GM12892 (cell line): ENCODE measurements at regions not wholly inside any gene's neighbourhood (a gene's known extent, or its start where the extent isn't known, plus 50 kb on each side); places are given as distances from the start of the nearest gene placed in this dataset.

ENCODE experiments used
- DNase-seq: peaks from one replicate; pipeline ENCODE4 v3.0.0; 2011; ENCODE audit not compliant: insufficient read length
- FAIRE-seq: peaks from 2 replicates; lab custom pipeline; 2011; peaks lifted over from hg19 to GRCh38; lab: Jason Lieb, UNC
- POLR2A ChIP-seq: IDR thresholded peaks from 2 replicates; pipeline ENCODE4 v1.6.1; 2011; ENCODE audit warnings: low read depth, low read length, control low read depth
- POLR2AphosphoS5 ChIP-seq: IDR thresholded peaks from 2 replicates; pipeline ENCODE4 v1.6.1; 2011; ENCODE audit warnings: low read depth, low read length, control low read depth
- TAF1 ChIP-seq: IDR thresholded peaks from 2 replicates; pipeline ENCODE4 v1.6.1; 2011; ENCODE audit warnings: low read depth, mild to moderate bottlenecking, control low read depth, low read length, borderline replicate concordance

DNA sequence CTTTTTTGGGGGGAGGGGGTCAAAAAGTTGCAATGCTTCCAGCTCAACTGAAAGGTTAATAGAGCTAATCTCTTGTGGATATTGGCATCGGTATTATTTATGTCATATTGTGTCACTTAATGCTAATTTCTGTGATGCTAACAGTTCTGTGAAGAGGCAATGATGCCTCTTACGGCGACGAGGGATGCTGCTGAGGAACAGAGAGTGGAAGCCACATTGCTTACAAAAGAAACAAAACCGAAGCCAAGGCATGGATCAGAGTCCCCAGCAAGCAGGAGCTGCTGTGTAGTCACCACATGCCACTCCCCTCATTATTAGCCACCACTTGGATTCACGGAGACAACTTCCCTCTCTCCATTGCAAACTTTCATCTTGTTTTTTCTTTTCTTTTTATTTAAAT lies 536.5 kb upstream of the MGMT start:
- FAIRE-seq = no peak
- TF ChIP-seq TAF1 = no peak
- no peak for TF ChIP-seq POLR2AphosphoS5
- no peak for TF ChIP-seq POLR2A
- DNase-seq = no peak

- TF ChIP-seq POLR2AphosphoS5 = no peak
- TF ChIP-seq POLR2A = no peak
- no peak for TF ChIP-seq TAF1
Measured at GRCh38 chr10:128932071-128932820, 534.8 kb upstream of the MGMT start.

GRCh38 chr10:128934492-128934891 lies 532.5 kb upstream of the MGMT start:
- DNase-seq = no peak
- FAIRE-seq = no peak
- TF ChIP-seq TAF1 = no peak
- no peak for TF ChIP-seq POLR2AphosphoS5
- no peak for TF ChIP-seq POLR2A

More at GRCh38 chr10:128932071-128932820, 534.8 kb upstream of the MGMT start:
- FAIRE-seq = no peak
- no peak for DNase-seq

DNA sequence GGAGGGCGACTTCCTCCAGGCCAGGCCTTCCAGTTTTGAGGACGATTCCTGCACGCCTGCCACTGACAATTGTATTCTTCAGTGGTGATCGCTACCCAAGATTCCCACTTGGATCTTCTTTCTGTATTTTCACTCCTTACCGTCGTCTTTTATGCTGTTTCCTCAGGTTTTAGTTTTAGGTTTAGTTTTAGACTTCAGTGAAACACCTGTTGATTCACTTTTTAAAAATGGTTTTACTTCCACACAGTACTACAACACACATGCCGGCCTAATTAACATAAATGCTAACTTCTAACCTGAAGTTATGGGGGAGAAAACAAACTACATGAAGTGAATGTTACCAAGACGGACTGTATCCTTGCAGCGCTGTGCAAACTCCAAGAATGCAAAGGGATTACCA lies 530.6 kb upstream of the MGMT start:
- TF ChIP-seq POLR2A = no peak
- FAIRE-seq = no peak
- no peak for DNase-seq

DNA sequence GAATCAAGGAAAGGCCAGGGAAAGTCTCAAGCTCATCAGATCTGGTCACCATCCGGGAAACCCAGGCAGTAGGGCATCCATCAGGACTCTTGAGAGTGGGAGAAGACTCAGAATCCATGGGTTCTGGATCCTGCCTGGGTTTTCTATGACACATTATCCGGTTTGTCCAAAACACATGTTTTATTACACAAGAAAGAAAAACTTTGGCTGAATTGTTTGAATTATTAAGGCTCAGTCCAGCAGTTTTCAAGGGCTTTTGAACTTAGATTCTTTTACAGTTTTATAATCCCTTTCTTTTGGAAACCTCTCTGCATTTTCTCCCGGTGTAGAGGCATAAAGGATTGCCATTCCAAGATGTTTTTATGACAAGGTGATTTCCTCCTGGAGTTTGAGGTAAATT lies 528.5 kb upstream of the MGMT start:
- no peak for FAIRE-seq
- TF ChIP-seq TAF1 (no peak), POLR2AphosphoS5 (no peak), POLR2A (no peak)
- no peak for DNase-seq

- TF ChIP-seq POLR2A = no peak
- TF ChIP-seq POLR2AphosphoS5 = no peak
- TF ChIP-seq TAF1 = no peak
- FAIRE-seq (no peak), DNase-seq (no peak)
Measured at GRCh38 chr10:128940081-128940480, 527.0 kb upstream of the MGMT start.

GRCh38 chr10:128943111-128943510 lies 523.9 kb upstream of the MGMT start:
- TF ChIP-seq TAF1 (no peak), POLR2A (no peak), POLR2AphosphoS5 (no peak)
- DNase-seq (no peak), FAIRE-seq (no peak)

GRCh38 chr10:128945398-128945797 lies 521.6 kb upstream of the MGMT start:
- TF ChIP-seq POLR2A (no peak), POLR2AphosphoS5 (no peak), TAF1 (no peak)
- no peak for DNase-seq
- FAIRE-seq = no peak

GRCh38 chr10:128950159-128950915 lies 516.7 kb upstream of the MGMT start:
- FAIRE-seq = no peak
- TF ChIP-seq TAF1 (no peak), POLR2AphosphoS5 (no peak), POLR2A (no peak)
- DNase-seq = no peak

- FAIRE-seq = no peak
- DNase-seq = no peak
- TF ChIP-seq TAF1 (no peak), POLR2A (no peak), POLR2AphosphoS5 (no peak)
Measured at GRCh38 chr10:128950916-128951275, 516.1 kb upstream of the MGMT start.

- no peak for DNase-seq
- no peak for FAIRE-seq
- TF ChIP-seq TAF1 (no peak), POLR2AphosphoS5 (no peak), POLR2A (no peak)
Measured at GRCh38 chr10:128952856-128953255, 514.2 kb upstream of the MGMT start.

- no peak for FAIRE-seq
Measured at GRCh38 chr10:128956149-128956548, 510.9 kb upstream of the MGMT start.

More at GRCh38 chr10:128956149-128956548, 510.9 kb upstream of the MGMT start:
- TF ChIP-seq POLR2AphosphoS5 (no peak), TAF1 (no peak), POLR2A (no peak)
- DNase-seq = no peak
